WERI-Rb-1 (cell line): ENCODE measurements at regions not wholly inside any gene's neighbourhood (a gene's known extent, or its start where the extent isn't known, plus 50 kb on each side); places are given as distances from the start of the nearest gene placed in this dataset.

Experiments used
- DNase-seq: peaks from one replicate; pipeline ENCODE4 v3.0.0-alpha.2; 2020
- H3K27ac ChIP-seq: fragments of 250-450 bp; sonication (Bioruptor Pico); 2 replicates; pipeline ENCODE4 v1.5.1; 2020; ENCODE audit warnings: mild to moderate bottlenecking, moderate library complexity
- H3K27me3 ChIP-seq: fragments of 250-450 bp; sonication (Bioruptor Pico); 2 replicates; pipeline ENCODE4 v1.5.1; 2021; ENCODE audit warnings: mild to moderate bottlenecking, low read depth, moderate library complexity; ENCODE audit not compliant: insufficient read depth, severe bottlenecking
- H3K36me3 ChIP-seq: fragments of 250-450 bp; sonication (Bioruptor Pico); 2 replicates; pipeline ENCODE4 v1.5.1; 2020; ENCODE audit warnings: mild to moderate bottlenecking, moderate library complexity
- H3K4me3 ChIP-seq: 2 replicates; pipeline ENCODE4 v1.5.1; 2011; ENCODE audit warnings: low read depth, mild to moderate bottlenecking, control low read depth, low read length
- H3K9me3 ChIP-seq: fragments of 250-450 bp; sonication (Bioruptor Pico); 2 replicates; pipeline ENCODE4 v1.5.1; 2021; ENCODE audit warnings: mild to moderate bottlenecking, moderate library complexity; ENCODE audit not compliant: severe bottlenecking
- TF ChIP-seq, protein P1 (sequence below): IDR thresholded peaks from 2 replicates; pipeline ENCODE4 v1.5.1; 2011; ENCODE audit warnings: low read depth, mild to moderate bottlenecking, control low read depth, inconsistent platforms, low read length

- Histone ChIP-seq H3K27ac (no peak overlapping the region), H3K9me3 (no peaks in the 10 kb centered on the region), H3K4me3 (no peak overlapping the region), H3K27me3 (no peaks in the 10 kb centered on the region), H3K36me3 (no peaks in the 10 kb centered on the region)
- no peak for DNase-seq
- TF ChIP-seq, protein P1, sequence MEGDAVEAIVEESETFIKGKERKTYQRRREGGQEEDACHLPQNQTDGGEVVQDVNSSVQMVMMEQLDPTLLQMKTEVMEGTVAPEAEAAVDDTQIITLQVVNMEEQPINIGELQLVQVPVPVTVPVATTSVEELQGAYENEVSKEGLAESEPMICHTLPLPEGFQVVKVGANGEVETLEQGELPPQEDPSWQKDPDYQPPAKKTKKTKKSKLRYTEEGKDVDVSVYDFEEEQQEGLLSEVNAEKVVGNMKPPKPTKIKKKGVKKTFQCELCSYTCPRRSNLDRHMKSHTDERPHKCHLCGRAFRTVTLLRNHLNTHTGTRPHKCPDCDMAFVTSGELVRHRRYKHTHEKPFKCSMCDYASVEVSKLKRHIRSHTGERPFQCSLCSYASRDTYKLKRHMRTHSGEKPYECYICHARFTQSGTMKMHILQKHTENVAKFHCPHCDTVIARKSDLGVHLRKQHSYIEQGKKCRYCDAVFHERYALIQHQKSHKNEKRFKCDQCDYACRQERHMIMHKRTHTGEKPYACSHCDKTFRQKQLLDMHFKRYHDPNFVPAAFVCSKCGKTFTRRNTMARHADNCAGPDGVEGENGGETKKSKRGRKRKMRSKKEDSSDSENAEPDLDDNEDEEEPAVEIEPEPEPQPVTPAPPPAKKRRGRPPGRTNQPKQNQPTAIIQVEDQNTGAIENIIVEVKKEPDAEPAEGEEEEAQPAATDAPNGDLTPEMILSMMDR: no peak
Measured at GRCh38 chr6:81204731-81205130, 547.8 kb downstream of the TENT5A start.

- TF ChIP-seq, protein P1: no peak
- Histone ChIP-seq H3K27me3 (no peaks in the 10 kb centered on the region), H3K9me3 (no peaks in the 10 kb centered on the region), H3K27ac (no peak overlapping the region), H3K4me3 (no peak overlapping the region), H3K36me3 (no peaks in the 10 kb centered on the region)
- no peak for DNase-seq
Measured at GRCh38 chr6:81194374-81194773, 558.1 kb downstream of the TENT5A start.

DNA sequence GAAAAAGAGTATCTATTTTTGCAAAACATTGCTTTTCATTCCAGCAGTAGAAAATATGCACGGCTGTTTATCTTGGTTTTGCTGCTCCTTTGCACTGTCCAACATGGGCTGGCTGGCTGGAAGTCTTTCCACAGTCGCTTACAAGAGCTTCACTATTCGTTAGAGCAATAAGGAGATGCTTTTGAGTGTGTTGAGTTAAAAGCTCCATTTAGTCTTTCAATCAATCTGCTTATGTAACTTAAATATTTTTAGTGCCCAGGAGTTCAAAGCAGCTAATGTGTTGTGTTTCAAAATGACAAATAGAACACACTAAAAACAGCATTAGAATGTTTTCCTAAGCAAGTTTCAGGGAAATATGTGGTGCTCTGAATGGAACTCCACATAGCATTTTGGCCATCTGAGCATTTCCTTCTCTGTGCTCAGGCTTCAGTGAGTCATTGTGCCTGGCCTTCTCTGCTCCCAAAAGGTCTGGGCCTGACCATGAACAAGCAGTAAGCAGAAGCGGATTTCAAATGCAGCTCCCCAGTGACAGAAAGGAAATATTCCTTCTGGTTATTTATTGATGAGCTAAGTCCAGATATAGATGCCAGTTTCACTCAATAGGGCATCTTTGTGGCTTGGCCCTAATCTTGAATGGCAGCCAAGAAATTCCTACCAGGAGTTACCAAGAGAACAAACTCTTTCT, 580.3 kb downstream of the TENT5A start:
- Histone ChIP-seq H3K9me3 (no peaks in the 10 kb centered on the region), H3K27ac (no peak overlapping the region), H3K36me3 (no peaks in the 10 kb centered on the region), H3K4me3 (no peak overlapping the region), H3K27me3 (no peaks in the 10 kb centered on the region)
- TF ChIP-seq, protein P1: no peak
- DNase-seq: no peak

DNA sequence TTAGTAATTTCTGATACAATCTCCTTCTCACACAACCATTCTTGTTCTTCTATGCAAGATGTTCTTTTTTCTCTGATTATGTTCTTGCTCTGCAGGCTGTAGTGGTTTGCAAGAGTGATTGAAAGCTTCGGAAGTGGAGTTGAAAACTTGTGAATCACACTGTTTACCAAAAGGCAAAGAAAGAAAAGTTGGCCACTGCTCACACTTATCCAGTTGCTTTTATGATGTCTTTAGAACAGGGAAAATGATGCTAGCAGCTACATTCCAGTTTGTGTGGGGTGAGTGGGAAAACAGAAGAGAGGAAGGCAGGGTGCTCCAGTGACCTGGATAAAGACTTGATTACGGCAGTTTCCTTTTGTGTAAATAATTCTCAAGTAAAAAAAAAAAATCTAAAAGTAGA, 583.3 kb downstream of the TENT5A start:
- no peak overlapping the region for H3K27ac ChIP-seq
- no peaks in the 10 kb centered on the region for H3K36me3 ChIP-seq
- no peak overlapping the region for H3K4me3 ChIP-seq
- H3K9me3 ChIP-seq: no peaks in the 10 kb centered on the region
- H3K27me3 ChIP-seq: no peaks in the 10 kb centered on the region
- no peak for DNase-seq
- TF ChIP-seq, protein P1: no peak

- Histone ChIP-seq H3K36me3 (no peaks in the 10 kb centered on the region), H3K9me3 (no peaks in the 10 kb centered on the region), H3K27ac (no peak overlapping the region), H3K4me3 (no peak overlapping the region), H3K27me3 (no peaks in the 10 kb centered on the region)
- DNase-seq: no peak
- TF ChIP-seq, protein P1: no peak
Measured at GRCh38 chr6:81166770-81167169, 585.7 kb downstream of the TENT5A start.

GRCh38 chr6:81158956-81159355, 593.5 kb downstream of the TENT5A start:
- Histone ChIP-seq H3K27ac (no peak overlapping the region), H3K9me3 (no peaks in the 10 kb centered on the region), H3K4me3 (no peak overlapping the region), H3K36me3 (no peaks in the 10 kb centered on the region), H3K27me3 (no peaks in the 10 kb centered on the region)
- no peak for DNase-seq
- TF ChIP-seq, protein P1: no peak
